ENCODE measurements at regions not wholly inside any gene's neighbourhood (a gene's known extent, or its start where the extent isn't known, plus 50 kb on each side); places are given as distances from the start of the nearest gene placed in this dataset.

DNA sequence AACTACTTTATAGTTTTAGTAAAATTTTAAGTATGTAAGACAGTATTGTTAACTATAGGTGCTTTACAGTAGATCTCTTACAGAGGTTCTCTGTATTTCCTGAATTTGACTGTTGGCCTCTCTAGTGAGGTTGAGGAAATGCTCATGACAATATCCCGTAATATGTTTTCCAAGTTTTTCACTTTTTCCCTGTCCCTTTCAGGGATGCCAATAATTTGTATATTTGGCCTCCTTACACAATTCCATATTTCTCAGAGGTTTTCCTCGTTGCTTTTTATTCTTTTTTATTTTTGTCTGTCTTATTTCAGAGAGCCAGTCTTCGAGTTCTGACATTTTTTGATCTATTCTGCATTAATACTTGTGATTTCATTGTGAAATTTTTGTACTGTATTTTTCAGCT is 233.7 kb upstream of the PDE3A start:
- DNase-seq, result no peak
- H3K9me3 ChIP-seq (replicated peaks; ENCODE audit: insufficient read depth, low read length), result no peaks in the 10 kb centered on the region
- no peak overlapping the region for H3K4me3 ChIP-seq (ENCODE audit: low read length)
- H3F3A ChIP-seq (ENCODE audit: insufficient read depth, low read length), result no peaks in the 10 kb centered on the region
- H3K27ac ChIP-seq (ENCODE audit: low read length), result no peak overlapping the region
- no peaks in the 10 kb centered on the region for H3K27me3 ChIP-seq (replicated peaks; ENCODE audit: insufficient read depth, low read length)
- H2AFZ ChIP-seq (ENCODE audit: low read length), result no peak overlapping the region
- H3K36me3 ChIP-seq (replicated peaks; ENCODE audit: insufficient read depth, low read length), result no peaks in the 10 kb centered on the region
- H3K9ac ChIP-seq (ENCODE audit: low read length), result no peak overlapping the region
- H3K4me1 ChIP-seq (ENCODE audit: low read length), result no peaks in the 10 kb centered on the region
- no peak overlapping the region for H3K4me2 ChIP-seq (ENCODE audit: low read depth, low read length)
- TF ChIP-seq CTCF (IDR thresholded peaks at IDR 0.05; ENCODE audit: low read length), result no peak
- no peak for TF ChIP-seq EZH2 (optimal IDR thresholded peaks at IDR 0.05; ENCODE audit: low read depth, low read length)
- TF ChIP-seq EZH2phosphoT487 (IDR thresholded peaks at IDR 0.05; ENCODE audit: low read length), result no peak
- no peaks in the 10 kb centered on the region for H4K20me1 ChIP-seq (ENCODE audit: insufficient read depth, low read length)
- no peaks in the 10 kb centered on the region for H3K9me2 ChIP-seq (replicated peaks; ENCODE audit: insufficient read depth, low read length)
- H3K79me2 ChIP-seq (ENCODE audit: low read length), result no peaks in the 10 kb centered on the region

- no peak for DNase-seq
- no peaks in the 10 kb centered on the region for H3K79me2 ChIP-seq (ENCODE audit: low read length)
- no peaks in the 10 kb centered on the region for H3K36me3 ChIP-seq (replicated peaks; ENCODE audit: insufficient read depth, low read length)
- no peaks in the 10 kb centered on the region for H3K9me3 ChIP-seq (replicated peaks; ENCODE audit: insufficient read depth, low read length)
- H3K4me3 ChIP-seq (ENCODE audit: low read length), result no peak overlapping the region
- no peaks in the 10 kb centered on the region for H3K27me3 ChIP-seq (replicated peaks; ENCODE audit: insufficient read depth, low read length)
- H3K4me2 ChIP-seq (ENCODE audit: low read depth, low read length), result no peak overlapping the region
- no peak overlapping the region for H3K9ac ChIP-seq (ENCODE audit: low read length)
- no peaks in the 10 kb centered on the region for H4K20me1 ChIP-seq (ENCODE audit: insufficient read depth, low read length)
- peaks cover 9% of the 10 kb centered on the region for H3F3A ChIP-seq (ENCODE audit: insufficient read depth, low read length)
- H2AFZ ChIP-seq (ENCODE audit: low read length), result no peak overlapping the region
- no peak overlapping the region for H3K27ac ChIP-seq (ENCODE audit: low read length)
- no peaks in the 10 kb centered on the region for H3K9me2 ChIP-seq (replicated peaks; ENCODE audit: insufficient read depth, low read length)
- peaks cover 29% of the 10 kb centered on the region for H3K4me1 ChIP-seq (ENCODE audit: low read length)
- no peak for TF ChIP-seq EZH2phosphoT487 (IDR thresholded peaks at IDR 0.05; ENCODE audit: low read length)
- no peak for TF ChIP-seq CTCF (IDR thresholded peaks at IDR 0.05; ENCODE audit: low read length)
- TF ChIP-seq EZH2 (optimal IDR thresholded peaks at IDR 0.05; ENCODE audit: low read depth, low read length), result no peak
Observed at GRCh38 chr12:20140751-20141150, 227.6 kb upstream of the PDE3A start.

DNA sequence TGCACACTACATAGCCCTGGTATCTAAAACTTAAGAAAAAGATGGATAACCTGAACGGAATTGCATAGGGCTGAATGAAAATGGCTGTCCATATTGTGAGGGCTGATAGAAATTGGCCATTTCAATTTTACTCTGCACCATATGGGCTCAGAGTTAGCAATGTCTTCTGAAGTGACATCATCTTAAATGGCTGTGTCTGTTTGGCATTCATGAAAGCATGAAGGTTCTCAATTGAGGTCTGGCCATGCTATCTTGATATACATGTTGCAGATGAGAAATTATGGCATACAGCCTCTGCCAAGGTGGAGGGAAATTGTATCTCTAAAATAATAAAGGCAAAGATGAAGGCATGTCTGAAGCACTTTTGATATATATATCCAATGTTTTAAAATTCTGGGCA is 226.0 kb upstream of the PDE3A start:
- Histone ChIP-seq H3K4me3 (ENCODE audit: low read length) (no peak overlapping the region), H3K9ac (ENCODE audit: low read length) (no peak overlapping the region), H3K79me2 (ENCODE audit: low read length) (no peaks in the 10 kb centered on the region), H3K4me1 (ENCODE audit: low read length) (peaks cover 38% of the 10 kb centered on the region), H3K4me2 (ENCODE audit: low read depth, low read length) (no peak overlapping the region), H3F3A (ENCODE audit: insufficient read depth, low read length) (peaks cover 11% of the 10 kb centered on the region), H3K27me3 (replicated peaks; ENCODE audit: insufficient read depth, low read length) (no peaks in the 10 kb centered on the region), H4K20me1 (ENCODE audit: insufficient read depth, low read length) (no peaks in the 10 kb centered on the region), H3K9me3 (replicated peaks; ENCODE audit: insufficient read depth, low read length) (no peaks in the 10 kb centered on the region), H3K9me2 (replicated peaks; ENCODE audit: insufficient read depth, low read length) (no peaks in the 10 kb centered on the region), H2AFZ (ENCODE audit: low read length) (no peak overlapping the region), H3K36me3 (replicated peaks; ENCODE audit: insufficient read depth, low read length) (no peaks in the 10 kb centered on the region), H3K27ac (ENCODE audit: low read length) (no peak overlapping the region)
- TF ChIP-seq EZH2 (optimal IDR thresholded peaks at IDR 0.05; ENCODE audit: low read depth, low read length), result no peak
- no peak for TF ChIP-seq CTCF (IDR thresholded peaks at IDR 0.05; ENCODE audit: low read length)
- no peak for TF ChIP-seq EZH2phosphoT487 (IDR thresholded peaks at IDR 0.05; ENCODE audit: low read length)
- no peak for DNase-seq
